Glutamatergic neuron (in vitro differentiated cells): ENCODE measurements at regions not wholly inside any gene's neighbourhood (a gene's known extent, or its start where the extent isn't known, plus 50 kb on each side); places are given as distances from the start of the nearest gene placed in this dataset.

Experiments
- DNase-seq: peaks from one replicate; pipeline ENCODE4 v3.0.0; 2022
- H3K27ac Mint-ChIP-seq: one replicate; pipeline ENCODE4 v1.8.0; 2020; ENCODE audit warnings: mild to moderate bottlenecking, mixed read lengths, inconsistent platforms; ENCODE audit not compliant: unreplicated experiment
- H3K27me3 Mint-ChIP-seq: one replicate; pipeline ENCODE4 v1.8.0; 2020; ENCODE audit warnings: mild to moderate bottlenecking, moderate library complexity, mixed read lengths, inconsistent platforms; ENCODE audit not compliant: unreplicated experiment
- H3K36me3 Mint-ChIP-seq: one replicate; pipeline ENCODE4 v1.8.0; 2020; ENCODE audit warnings: mild to moderate bottlenecking, mixed read lengths, inconsistent platforms; ENCODE audit not compliant: unreplicated experiment
- H3K4me1 Mint-ChIP-seq: one replicate; pipeline ENCODE4 v1.8.0; 2020; ENCODE audit warnings: mild to moderate bottlenecking, low read depth, mixed read lengths, inconsistent platforms; ENCODE audit not compliant: unreplicated experiment
- H3K4me3 Mint-ChIP-seq: one replicate; pipeline ENCODE4 v1.8.0; 2020; ENCODE audit warnings: mild to moderate bottlenecking, mixed read lengths, inconsistent platforms; ENCODE audit not compliant: unreplicated experiment
- H3K9me3 Mint-ChIP-seq: one replicate; pipeline ENCODE4 v1.8.0; 2020; ENCODE audit warnings: mild to moderate bottlenecking, moderate library complexity, mixed read lengths, inconsistent platforms; ENCODE audit not compliant: unreplicated experiment
- TF ChIP-seq, protein P1 (sequence below): fragments of 200-600 bp; sonication (generic); IDR thresholded peaks from one replicate; pipeline ENCODE4 v1.5.0; 2021; ENCODE audit not compliant: partially characterized antibody, unreplicated experiment

DNA sequence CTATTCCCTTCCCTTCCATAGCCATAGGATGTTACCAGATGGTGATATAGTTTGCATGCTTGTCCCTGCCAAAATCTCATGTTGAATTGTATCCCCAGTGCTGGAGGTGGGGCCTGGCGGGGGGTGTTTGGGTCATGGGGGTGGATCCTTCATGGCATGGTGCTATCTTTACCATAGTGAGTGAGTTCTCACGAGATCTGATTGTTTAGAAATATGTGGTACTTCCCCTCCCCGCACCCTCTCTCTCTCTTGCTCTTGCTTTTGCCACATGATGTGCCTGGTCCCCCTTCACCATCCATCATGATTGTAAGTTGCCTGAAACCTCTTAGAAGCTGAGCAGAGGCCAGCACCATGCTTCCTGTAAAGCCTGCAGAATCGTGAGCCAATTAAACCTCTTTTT is 181.3 kb downstream of the CAND1 start:
- Mint-ChIP-seq H3K9me3 (peaks cover 3% of the 10 kb centered on the region), H3K4me3 (no peak overlapping the region), H3K27ac (no peak overlapping the region), H3K36me3 (peaks cover 4% of the 10 kb centered on the region), H3K4me1 (no peaks in the 10 kb centered on the region), H3K27me3 (no peaks in the 10 kb centered on the region)
- TF ChIP-seq, protein P1, sequence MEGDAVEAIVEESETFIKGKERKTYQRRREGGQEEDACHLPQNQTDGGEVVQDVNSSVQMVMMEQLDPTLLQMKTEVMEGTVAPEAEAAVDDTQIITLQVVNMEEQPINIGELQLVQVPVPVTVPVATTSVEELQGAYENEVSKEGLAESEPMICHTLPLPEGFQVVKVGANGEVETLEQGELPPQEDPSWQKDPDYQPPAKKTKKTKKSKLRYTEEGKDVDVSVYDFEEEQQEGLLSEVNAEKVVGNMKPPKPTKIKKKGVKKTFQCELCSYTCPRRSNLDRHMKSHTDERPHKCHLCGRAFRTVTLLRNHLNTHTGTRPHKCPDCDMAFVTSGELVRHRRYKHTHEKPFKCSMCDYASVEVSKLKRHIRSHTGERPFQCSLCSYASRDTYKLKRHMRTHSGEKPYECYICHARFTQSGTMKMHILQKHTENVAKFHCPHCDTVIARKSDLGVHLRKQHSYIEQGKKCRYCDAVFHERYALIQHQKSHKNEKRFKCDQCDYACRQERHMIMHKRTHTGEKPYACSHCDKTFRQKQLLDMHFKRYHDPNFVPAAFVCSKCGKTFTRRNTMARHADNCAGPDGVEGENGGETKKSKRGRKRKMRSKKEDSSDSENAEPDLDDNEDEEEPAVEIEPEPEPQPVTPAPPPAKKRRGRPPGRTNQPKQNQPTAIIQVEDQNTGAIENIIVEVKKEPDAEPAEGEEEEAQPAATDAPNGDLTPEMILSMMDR, result no peak
- DNase-seq, result no peak

DNA sequence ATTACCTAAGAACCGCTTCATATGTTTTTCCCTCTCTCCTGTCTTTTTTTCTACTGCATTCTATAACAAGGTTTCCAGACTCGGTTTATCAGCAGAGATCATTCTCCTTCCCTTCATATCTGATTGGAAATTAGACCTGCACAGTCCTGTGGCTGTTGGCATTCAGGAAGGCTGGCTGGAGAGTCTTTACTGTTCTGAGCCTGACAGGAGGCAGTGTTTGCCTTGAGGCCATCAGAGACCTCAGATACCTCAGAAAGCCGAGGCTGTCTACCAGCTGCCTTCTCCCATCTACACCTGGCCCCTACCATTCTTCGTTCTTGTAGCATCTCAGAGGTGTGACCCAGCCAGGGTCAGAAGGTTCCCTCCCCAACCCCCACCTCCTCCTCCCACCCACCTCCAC is 182.0 kb downstream of the CAND1 start:
- H3K4me1 Mint-ChIP-seq, result no peaks in the 10 kb centered on the region
- DNase-seq, result no peak
- H3K9me3 Mint-ChIP-seq, result peaks cover 3% of the 10 kb centered on the region
- H3K4me3 Mint-ChIP-seq, result no peak overlapping the region
- peaks cover 4% of the 10 kb centered on the region for H3K36me3 Mint-ChIP-seq
- TF ChIP-seq, protein P1, result no peak
- no peaks in the 10 kb centered on the region for H3K27me3 Mint-ChIP-seq
- no peak overlapping the region for H3K27ac Mint-ChIP-seq

DNA sequence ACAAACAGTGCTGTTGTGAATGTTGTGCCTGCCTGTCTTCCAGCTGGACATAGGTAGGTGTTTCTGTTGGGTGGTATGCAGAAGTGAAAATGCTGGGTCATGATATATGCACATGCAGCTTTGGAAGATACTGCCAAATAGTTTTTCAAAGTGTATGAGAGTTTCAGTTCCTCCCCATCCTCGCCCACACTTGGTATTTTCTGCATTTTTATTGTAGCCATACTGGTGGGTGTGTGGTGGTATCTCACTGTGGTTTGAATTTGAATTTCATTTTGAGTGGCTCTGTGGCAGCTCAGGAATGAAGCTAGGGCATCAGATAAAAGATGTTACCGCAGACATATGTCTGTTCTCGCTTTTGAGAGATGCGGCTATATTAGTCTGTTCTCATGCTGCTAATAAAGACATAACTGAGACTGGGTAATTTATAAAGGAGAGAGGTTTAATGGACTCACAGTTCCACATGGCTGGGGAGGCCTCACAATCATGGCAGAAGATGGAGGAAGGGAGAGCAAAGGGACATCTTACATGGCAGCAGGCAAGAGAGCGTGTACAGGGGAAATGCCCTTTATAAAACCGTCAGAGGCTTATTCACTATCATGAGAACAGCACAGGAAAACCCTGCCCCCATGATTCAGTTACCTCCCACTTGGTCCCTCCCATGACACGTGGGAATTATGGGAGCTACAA is 183.1 kb downstream of the CAND1 start:
- H3K27ac Mint-ChIP-seq, result no peak overlapping the region
- DNase-seq, result no peak
- H3K27me3 Mint-ChIP-seq, result no peaks in the 10 kb centered on the region
- TF ChIP-seq, protein P1, result no peak
- H3K36me3 Mint-ChIP-seq, result peaks cover 4% of the 10 kb centered on the region
- peaks cover 2% of the 10 kb centered on the region for H3K9me3 Mint-ChIP-seq
- no peaks in the 10 kb centered on the region for H3K4me1 Mint-ChIP-seq
- H3K4me3 Mint-ChIP-seq, result no peak overlapping the region

DNA sequence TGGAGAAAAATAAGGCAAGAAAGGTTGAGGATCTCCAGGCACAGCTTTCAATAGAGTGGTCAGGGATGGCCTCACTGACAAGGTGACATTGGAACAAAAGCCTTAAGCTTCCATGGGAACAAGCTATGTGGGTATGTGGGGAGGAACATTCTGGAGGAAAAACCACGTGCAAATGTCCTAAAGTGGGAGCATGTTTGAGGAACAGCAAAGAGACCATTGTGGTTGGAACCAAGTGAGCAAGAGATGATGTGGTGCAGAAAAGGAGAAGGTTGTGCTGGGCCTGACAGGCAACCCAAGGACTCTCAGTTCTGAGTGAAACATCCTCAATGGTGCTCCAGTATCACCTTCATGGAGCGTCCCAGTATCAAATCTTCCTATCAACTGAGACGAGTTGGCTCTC is 184.0 kb downstream of the CAND1 start:
- H3K27ac Mint-ChIP-seq, result no peak overlapping the region

DNA sequence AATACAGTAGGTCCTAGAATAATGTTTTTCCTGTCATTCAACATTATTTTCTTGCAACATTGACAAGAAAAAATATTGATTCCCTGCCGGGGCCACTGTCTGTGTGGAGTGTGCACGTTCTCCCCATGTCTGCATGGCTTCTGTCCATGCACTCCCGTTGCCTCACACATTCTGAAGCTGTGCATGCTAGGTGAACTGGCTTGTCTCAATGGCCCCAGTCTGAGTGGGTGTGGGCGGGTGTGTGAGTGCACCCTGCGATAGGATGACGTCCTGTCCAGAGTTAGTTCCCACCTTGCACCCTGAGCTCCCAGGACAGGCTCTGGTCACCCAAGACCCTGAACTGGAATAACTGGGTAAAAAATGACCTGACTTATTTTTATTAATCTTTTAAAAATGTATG is 186.1 kb downstream of the CAND1 start:
- TF ChIP-seq, protein P1, result no peak
- H3K9me3 Mint-ChIP-seq, result peaks cover 2% of the 10 kb centered on the region
- H3K4me1 Mint-ChIP-seq, result no peaks in the 10 kb centered on the region
- H3K36me3 Mint-ChIP-seq, result peaks cover 4% of the 10 kb centered on the region
- no peak for DNase-seq
- H3K27me3 Mint-ChIP-seq, result no peaks in the 10 kb centered on the region
- H3K27ac Mint-ChIP-seq, result no peak overlapping the region
- H3K4me3 Mint-ChIP-seq, result no peak overlapping the region

More for the DNA sequence above, 184.0 kb downstream of the CAND1 start:
- H3K4me1 Mint-ChIP-seq, result no peaks in the 10 kb centered on the region
- peaks cover 2% of the 10 kb centered on the region for H3K9me3 Mint-ChIP-seq
- TF ChIP-seq, protein P1, result no peak
- no peak overlapping the region for H3K4me3 Mint-ChIP-seq
- H3K36me3 Mint-ChIP-seq, result peaks cover 4% of the 10 kb centered on the region
- no peaks in the 10 kb centered on the region for H3K27me3 Mint-ChIP-seq
- DNase-seq, result no peak
